ENCODE measurements at regions not wholly inside any gene's neighbourhood (a gene's known extent, or its start where the extent isn't known, plus 50 kb on each side); places are given as distances from the start of the nearest gene placed in this dataset.
A peak's percentile ranks its signal among the peaks of the same experiment; 100 is the strongest.

DNA sequence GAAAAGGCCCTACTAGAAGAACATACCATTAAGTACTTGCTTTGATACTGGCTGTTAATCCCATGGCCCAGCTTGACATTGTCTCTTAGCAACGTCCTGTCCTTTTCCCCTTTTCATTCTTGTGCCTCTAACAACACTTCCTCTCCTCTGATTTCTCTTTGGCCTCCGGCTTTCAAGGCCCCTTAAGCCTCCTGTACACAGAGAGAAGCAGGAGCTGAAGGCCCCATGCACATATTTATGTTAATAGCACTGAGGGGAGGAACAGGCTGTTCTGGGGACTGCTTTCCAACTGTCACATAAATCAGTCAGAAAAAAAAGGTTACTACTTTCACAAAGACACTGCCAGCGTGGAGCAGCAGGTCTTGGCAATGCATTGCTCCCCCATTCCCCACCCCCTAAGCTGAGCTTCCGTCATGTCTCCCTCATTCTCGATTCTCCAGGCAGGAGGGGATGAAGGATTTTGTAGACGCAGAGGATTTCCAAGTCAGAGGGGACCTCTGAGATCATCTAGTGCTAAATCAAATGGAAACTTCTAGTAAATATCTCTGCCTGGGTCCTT lies 257.4 kb upstream of the ADAMTS9 start:
- DNase-seq (ENCODE audit: low spot score) = peak; percentile 17

DNA sequence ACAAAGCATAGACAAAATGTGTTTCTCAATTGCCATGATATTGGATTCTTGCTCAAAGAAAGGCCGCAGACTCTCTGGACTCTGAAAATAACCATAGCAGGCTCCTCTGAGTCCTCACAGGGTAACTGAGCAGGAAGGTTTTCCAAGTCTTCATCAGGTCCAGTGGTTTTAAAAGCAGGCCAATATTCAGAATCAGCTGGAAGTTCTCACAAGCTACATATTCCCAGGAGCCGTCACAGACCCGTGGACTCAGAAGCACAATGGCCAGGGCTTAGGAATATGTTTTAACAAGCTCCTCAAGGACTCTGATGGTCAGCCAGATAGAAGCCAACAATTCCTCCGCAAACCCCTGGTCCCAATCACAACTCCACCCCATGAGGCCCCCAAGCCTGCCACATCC lies 256.1 kb upstream of the ADAMTS9 start:
- no peak for DNase-seq (ENCODE audit: low spot score)

DNA sequence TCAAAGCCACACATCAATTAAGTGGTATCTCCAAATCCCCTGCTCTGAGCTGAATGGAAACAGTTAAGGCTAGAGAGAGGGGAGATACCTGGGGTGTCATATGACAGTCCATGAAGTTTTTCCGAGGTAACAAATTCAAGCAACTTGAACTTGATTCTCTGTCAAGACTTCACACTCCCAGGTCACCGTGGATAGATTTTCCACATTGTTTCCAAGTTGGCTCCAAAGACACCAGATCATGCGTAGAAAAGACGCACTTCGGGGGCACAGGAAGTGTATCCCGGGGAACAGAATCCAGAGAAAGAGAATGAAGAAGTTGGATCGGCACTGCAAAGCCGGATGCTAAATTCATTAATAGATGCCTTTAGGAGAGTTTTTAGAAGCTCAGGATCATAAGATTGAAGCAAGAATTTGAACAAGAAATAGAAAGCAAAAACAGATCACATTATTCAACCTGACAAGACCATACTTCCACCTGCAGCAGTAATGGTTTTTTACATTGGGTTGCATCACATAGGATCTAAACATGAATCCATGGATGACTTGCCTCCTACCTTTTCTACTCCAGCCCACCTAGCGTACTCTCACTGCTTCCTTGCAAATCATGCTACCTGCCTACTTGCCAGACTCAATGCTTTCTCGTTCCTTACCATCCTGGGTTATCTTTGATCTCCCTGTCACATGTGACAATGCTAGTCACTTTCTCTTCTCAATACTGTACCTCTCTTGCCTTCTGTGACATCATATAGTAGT lies 253.0 kb upstream of the ADAMTS9 start:
- no peak for DNase-seq (ENCODE audit: low spot score)

DNA sequence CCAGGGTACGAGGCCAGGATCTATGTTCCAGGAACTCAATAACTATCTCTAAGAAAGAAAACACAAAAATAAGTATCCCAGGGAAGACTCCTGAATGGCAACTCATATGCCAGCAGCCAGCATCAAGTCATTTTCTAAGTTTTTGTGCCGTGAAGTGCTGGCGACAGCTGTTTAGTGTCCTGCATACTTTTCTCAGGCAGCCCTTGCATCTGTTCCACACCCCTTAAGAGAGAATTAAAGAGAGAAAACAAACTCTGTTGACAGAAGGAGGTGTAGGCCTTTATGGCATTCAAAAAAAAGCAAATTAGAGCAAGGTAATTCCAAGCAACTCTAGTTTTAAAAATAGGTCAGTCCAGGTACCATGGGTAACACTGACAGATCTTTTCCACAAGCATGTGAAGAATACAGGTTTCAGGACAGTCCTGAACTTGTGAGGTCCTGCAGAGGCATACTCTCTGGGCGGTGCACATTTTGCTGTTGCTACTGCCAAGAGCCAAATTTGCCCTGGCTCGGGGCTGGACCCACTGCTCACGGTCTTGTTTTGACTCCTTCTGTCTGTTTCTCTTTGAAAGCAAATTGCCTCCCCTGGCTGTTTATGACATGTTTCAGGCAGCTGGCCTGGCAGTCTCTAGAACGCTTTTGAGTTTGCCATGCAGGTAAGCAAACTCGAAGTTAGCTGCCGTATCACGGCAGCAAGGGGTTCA lies 252.1 kb upstream of the ADAMTS9 start:
- DNase-seq (ENCODE audit: low spot score) = no peak

DNA sequence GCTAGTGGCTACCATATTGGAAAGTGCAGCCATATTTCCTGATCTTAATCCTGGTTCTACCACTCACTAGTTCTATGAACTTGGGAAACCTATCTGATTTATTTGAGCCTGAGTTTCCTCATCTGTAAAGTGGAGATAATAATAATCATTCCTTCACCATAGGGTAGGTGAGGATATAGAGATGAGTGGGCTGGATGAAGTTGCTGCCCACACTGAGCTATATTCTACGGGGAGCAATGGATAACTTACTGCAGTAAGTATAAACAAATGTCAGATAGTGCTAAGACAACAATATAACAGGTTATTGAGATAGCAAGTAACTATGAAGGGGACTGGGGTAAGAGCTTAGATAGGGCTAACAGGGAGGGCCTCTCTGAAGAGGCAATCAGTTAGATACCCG lies 251.5 kb upstream of the ADAMTS9 start:
- no peak for DNase-seq (ENCODE audit: low spot score)

DNA sequence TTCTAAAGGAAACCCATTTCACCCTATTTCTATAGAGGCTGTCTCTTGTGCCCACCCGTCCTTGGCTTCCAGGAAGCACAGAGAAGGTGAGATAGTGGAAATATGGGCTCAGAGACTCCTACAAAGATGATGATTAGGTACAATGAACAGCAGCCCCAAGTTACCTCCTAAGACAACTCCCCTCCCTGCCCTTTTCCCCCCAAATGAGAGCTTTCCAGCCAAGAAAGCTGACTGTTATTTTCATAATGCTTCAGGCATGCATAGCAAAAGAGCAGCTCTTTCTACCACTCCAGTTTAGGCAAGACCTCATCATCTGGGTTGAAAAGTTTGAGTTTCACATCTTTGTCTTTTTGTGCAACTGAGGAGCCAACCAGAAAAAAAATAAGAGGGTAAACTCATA lies 248.8 kb upstream of the ADAMTS9 start:
- no peak for DNase-seq (ENCODE audit: low spot score)

DNA sequence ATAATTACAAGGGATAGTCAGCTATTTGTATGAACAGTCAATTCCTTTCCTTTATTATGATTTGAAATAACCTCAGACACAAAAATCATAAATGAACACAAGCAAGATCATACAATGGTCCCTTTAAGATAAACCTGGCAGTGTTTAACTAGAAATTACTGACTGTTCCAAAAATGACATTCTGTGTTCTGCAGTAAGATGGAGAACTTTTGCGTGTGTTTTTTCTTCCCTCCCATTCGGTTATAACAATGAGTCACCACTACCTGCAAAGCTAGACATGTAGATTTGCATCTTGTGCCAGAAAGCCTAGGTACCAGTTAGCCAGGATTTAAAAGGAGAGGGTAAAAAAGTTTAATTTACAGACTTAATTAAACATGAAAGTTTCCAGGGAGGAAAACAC lies 248.2 kb upstream of the ADAMTS9 start:
- DNase-seq (ENCODE audit: low spot score) = no peak

DNA sequence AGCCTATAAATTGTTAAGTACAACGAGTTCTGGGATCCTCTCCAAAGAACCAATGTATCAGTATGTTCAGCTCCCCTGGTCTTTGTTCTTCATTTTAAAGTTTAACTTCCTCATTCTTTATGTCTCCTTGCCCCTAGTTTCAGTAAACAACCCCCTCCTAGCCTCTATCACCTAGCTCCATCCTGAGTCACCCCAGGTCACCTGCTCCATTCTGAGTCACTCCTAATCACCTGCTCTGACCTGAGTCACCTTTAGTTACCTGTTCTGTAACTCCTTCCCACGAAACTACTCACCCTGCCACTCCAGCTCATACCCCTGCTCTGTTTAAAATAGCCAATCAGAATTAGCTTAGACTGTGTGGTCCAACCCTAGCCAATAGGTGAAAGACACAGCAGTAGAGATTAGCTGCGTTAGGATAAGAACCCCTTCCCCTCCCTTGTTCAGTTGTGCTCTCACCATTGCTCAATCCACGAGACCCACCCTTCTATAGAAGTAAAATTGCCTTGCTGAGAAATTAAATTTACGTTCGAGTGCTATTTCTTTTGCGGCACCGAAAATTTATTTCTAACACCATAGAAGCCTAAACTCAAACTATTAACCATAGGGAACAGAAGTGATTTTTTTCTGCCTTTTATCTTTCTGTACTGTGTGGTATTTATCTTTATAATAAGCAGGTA lies 245.0 kb upstream of the ADAMTS9 start:
- DNase-seq (ENCODE audit: low spot score) = no peak

DNA sequence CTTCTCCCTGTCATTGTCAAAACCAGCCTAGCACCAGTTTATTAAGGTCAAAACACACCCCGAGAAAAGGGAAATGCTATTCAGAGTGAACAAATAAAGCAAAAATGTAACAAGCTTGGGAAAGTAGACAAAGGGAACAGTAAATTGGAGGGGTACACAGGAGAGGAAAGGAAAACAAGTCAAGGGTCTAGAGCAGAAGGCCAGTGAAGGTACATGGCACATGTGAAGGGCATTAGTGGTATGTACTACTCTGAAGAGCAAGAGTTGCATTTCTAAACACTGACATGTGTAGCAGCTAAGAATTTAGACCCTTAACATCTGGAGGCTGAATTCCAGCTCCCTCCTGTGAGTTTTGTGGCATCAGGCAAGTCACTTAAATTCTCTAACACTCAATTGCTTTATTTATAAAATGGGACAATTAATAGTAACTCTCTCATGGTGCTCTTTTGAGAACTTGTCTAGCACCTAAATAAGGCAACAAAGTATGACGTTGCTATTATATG lies 244.3 kb upstream of the ADAMTS9 start:
- DNase-seq (ENCODE audit: low spot score) = no peak

DNA sequence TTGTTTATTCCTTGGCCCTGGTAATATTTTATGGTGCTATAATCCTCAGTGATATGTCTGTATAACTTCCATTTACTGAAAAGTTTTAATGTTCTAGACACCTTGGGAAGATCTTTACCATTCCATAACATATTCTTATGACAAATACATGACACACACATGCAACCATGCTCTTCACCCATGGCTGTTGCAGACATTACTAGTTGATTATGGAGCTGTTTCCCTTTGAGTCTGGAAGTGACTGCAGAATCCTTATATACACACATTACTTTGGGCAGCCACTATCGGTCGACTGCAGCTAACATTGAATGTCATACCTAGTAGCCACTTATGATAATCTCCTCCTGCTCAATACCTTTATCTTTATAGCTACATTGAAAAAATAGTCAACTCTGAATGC lies 243.1 kb upstream of the ADAMTS9 start:
- DNase-seq (ENCODE audit: low spot score) = no peak

DNA sequence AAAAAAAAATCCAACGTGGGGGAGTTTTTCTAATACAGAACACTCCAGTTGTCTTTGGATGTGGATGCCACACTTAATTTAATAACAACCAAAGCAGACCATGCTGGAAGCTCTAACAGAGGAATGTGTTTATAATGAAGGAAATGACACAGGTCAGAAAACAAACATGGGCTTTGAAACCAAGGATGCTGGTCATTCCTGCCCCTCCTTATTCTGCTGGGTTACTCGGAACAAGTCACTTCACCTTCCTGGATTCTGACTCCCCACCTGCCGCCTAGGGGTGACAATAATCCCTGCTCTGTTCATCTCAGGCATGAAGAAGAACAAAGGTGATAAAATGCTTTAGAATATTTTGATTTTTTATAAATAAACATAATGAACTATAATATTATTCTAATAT lies 240.9 kb upstream of the ADAMTS9 start:
- peak; percentile 5 for DNase-seq (ENCODE audit: low spot score)

DNA sequence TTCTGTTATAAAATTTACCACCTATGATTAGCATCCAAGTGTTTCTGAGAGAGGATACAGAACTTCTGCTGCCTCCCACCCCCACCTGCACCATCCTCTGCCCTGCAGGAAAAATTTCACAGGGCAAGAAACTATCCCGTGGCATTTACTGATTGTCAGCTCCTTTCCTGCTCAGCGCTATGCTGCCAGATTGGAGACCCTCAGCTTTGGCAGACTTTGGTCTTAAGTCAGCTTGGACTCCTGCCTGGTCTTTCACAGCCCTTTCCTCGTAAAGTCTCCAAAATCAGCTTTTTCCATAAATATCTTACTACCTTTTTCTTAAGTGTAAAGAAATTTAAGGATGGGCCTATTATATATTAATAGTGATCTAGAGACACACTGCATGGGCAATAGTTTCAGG lies 239.9 kb upstream of the ADAMTS9 start:
- no peak for DNase-seq (ENCODE audit: low spot score)

DNA sequence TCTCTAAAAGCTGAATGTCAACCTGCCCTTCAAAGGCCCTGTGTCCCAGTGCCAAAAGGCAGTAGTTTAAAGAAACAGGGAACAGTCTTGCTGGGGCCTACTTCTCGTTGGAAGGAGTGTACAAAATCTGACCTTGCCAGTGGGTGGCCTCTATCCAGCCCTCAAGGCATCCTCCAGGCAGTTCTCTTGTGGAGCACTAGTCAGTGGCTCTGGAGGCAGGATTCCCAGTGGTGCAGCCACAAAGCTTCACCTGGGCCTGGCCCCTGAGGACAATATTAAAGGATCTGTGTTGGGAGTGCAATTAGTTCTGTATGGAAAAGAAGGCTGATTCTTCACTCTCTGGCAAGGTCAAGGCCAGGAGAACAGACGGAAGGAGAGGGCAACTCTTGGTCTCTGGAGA lies 237.8 kb upstream of the ADAMTS9 start:
- no peak for DNase-seq (ENCODE audit: low spot score)

DNA sequence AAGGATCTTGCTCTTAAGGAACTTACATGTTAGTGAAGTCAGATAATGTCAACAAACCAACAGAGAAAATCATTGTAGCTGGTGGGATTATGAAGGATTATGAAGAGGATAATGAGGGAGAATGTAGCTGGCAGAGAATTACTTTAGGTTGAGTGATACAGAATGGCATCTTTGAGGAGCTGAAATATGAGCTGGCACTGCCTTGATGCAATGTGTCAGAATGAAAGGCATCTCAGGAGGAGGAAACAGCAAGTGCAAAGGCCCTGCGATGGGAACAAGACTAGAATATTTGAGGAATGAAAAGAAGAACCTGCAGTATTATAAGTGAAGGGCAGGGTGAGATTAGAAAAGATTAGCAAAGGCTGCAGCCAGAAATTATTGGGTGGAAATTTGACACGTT lies 237.2 kb upstream of the ADAMTS9 start:
- DNase-seq (ENCODE audit: low spot score) = no peak

DNA sequence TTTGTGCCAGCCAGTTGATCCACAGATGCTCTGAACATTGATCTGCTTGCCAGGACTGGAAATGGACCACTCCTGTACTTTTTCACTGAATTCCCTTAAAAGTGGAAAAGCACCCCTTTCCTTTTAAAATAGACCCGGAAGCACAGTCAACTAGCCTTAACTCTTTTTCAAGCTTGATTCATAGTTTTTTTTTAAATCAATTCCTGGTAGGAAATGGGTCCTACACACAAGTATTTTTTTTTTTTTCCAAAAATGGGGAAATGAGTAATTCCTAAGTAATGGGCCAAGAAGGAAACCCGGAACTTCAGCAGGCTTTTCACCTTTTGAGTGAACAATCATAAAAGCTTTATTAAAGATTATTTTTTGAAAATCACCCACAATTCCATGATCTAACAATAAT lies 234.4 kb upstream of the ADAMTS9 start:
- no peak for DNase-seq (ENCODE audit: low spot score)

DNA sequence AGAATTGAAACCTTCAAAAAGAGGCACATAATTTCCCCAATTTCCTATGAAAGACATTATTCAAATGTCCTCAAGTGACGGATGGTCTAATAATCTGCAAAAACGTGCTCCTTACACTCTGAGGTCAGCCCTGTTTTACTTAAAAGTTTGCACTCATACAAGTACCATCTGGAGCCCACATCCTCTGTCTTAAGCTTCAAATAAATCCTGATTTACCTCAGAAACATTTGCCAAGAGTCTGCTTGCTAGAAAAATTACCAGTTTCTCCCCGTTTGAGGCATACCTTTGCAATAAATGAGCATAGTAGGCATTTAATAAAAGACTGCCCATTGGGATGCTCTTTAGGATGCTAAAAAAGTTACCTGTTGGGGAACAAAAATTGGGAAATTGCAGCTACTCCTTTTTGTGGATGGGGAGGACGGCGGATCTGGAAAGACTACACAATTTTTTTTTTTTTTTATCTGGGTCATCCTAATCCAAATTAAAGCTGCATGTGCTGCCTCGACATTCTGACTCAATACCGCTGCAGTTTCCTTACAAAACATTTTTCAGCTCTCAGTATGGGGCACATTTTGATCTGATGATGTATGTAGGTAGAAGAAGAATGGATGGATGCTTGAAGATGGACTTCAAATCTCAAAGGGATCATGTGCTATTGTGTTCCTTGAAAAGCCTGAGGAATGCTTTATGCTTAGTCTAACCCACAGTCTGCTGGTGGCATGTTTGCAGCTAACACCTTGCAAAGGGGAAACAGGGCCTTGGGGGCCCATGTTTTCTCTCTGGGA lies 233.7 kb upstream of the ADAMTS9 start:
- DNase-seq (ENCODE audit: low spot score) = no peak

DNA sequence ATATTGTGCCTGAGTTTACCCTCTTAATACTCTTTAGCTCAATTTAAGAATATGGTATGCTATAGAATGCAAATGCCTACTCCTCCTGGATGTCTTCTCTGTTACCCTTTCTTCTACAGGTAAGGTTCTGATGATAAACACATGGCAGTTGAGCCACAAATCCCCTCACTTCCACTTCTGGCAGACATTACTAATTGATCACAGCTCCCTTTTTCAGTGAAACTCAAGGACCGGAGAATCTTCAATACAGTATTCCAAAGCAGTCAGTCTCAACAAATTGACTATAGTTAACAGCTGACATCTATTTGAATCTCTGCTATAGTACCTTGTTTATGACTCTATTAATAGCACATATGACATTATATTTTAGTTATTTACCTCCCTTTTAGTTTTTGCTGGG lies 232.1 kb upstream of the ADAMTS9 start:
- no peak for DNase-seq (ENCODE audit: low spot score)

DNA sequence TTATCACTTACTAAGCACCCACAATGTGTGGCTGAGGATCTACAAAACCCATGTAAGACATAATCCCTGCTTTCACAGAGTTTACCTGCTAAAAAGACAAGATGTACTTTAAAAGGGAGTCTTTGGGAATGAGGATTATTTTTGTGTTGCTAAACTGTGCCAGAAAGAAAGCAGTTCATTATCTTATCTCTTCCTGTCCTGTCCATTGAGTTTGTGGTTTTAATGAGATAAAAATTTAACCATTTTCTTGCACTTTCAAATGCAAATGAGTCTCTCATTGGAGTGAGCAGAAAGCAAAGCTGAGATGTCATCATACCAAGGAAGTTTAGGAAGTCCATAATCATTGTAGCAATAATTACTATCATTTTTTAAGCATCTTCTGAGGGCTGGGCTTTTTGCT lies 231.2 kb upstream of the ADAMTS9 start:
- no peak for DNase-seq (ENCODE audit: low spot score)

DNA sequence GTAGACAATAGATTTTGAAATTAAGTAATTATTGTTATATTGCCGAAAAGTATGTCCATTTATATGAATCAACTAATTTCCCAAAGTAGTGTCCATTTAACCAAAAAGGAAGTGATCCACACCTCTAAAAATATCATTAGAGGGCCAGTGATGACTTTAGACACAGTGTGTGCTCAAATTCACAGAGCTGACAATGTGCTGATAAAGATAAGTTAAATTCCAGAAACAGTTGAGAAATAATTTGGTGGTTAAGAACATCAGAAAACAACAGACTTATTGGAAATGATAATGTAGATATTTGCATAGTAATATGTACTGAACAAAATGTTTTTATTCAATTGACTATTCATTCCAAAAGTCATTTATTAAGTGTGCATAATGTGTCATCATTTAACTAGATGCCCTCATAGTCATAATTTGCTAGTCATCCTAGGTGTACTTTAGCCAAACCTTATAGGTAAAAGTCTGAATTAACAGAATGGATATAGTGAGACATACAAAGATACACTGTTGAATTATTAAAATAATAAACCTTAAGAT lies 230.2 kb upstream of the ADAMTS9 start:
- no peak for DNase-seq (ENCODE audit: low spot score)

DNA sequence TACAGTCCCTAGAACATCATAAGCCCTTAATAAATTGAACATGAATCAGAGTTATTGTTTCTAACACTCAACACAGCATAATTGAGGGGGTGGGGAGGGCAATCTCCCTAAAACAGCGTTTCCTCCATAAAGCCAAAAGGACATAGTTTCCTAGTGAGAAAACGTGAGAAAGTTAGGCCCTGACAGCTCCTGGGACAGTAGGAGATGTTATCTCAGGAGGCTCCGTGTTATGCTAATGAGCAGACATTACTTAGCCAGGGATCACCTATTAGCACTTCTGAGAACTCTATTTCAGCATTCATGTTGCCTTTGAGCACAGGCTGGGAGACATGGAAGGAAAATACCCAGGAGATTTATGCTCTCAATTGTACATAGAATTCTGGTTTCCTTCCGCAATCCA lies 229.1 kb upstream of the ADAMTS9 start:
- DNase-seq (ENCODE audit: low spot score) = no peak

DNA sequence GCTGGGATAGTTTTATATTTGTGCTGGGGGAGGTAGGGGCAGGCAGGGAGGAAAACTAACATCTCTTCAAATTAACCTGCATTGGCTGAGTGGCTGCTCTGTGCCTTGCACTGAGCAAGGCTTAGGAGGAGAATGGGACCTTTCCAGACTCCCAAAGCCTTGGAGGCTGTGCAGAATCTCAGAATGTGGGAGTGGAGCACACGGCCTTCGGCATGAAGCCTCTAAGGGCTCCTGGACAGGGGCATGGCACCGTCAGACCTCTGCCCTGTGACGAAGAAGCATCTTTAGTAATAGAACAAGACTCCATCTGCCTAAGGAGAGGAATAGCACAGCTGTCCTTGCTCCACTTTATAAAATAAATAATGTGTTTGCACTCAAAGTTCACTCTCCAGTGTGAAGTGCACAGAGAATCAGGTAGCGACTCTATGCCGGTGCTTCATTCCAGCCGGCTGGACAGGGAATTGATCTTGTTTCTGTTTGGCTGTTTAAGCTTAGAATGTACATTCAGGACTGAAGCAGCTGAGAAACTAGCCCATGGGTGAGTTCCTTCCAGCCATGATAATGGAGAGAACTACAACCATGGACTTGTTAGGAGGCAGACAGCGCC lies 228.5 kb upstream of the ADAMTS9 start:
- no peak for DNase-seq (ENCODE audit: low spot score)
